Right ventricle myocardium inferior (tissue), 1 donor: ENCODE measurements at regions not wholly inside any gene's neighbourhood (a gene's known extent, or its start where the extent isn't known, plus 50 kb on each side); places are given as distances from the start of the nearest gene placed in this dataset.
"Not testable (repeated sequence)": the region's sequence is repeated elsewhere in the genome, so short reads cannot be mapped to it uniquely, and the experiment has no call there.

Source experiments
- ATAC-seq: fragments of 200-7000 bp; cut with Tn5 transposase; one replicate; pipeline ENCODE4 v1.9.1; 2020; ENCODE audit warnings: mild to moderate bottlenecking, moderate library complexity
- DNase-seq: peaks from one replicate; pipeline ENCODE4 v3.0.0; 2021; ENCODE audit errors: missing footprints
- intact Hi-C: fragments of 100-400 bp; cut with DNase I; formaldehyde crosslinking; loops from one replicate; pipeline ENCODE4 v1.11.0; 2022
- donor health status: DM: no; HTN: yes; CAD: no; lungs with severe emphysema.

DNA sequence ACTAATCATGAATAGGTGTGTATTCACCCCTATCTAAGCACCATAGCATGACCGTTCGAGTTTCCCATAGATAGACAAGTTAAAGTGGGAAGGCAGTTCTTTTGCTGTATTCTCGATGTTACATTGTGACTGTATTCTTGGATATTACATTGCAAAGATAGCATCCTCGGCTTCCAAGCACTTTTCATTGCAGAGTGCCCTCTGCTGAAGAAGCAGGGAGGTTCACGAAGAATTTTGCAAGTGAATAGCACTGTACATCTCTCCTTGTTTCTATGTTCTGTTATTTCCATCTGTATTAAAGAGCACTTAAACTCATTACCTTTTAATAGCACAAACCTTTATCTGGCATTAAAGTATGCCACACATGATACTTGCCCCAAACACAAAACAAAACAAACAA is 426.7 kb upstream of the ARX start:
- no peak for ATAC-seq
- intact Hi-C loops: no loop called here

DNA sequence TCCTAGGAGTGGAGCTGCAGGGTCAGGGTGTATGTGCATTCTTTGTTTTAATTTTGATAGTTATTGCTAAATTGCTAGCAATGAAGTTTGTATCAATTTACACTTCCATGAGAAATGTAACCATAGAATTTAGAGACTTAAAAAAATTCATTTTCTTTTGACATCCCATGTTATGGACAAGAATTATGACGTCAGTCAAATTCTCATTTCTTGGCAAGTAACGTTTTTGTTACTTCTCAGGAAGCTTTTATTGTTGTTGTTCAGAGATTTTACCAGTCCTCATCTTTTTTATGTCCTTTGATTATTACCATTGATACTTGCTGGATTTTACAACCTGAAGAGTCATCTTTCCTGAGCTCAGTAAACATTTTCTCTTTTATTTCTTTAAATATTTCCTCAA is 417.5 kb upstream of the ARX start:
- intact Hi-C loops: no loop called here
- DNase-seq: no peak
- no peak for ATAC-seq

More for the DNA sequence above, 426.7 kb upstream of the ARX start:
- no peak for DNase-seq

DNA sequence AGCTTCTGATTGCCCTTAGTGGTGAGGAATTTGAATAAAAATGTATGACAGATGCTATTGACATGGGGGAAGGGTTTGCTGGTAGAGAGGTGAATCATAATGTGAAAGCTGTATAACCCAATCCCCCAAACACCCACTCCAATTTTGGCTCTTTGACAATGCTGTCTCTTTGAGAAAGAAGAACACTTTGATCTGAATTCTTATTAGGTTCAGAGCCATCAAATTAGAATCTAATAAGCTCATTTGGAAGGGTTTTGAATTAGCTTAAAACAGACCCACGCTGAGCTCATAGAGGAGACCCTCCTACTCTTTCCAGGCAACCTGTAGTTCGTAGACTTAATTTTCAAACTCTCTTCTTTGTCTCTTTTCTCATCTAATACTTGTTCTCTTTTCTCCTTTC is 416.6 kb upstream of the ARX start:
- intact Hi-C loops: no loop called here
- ATAC-seq (no peak), DNase-seq (no peak)

DNA sequence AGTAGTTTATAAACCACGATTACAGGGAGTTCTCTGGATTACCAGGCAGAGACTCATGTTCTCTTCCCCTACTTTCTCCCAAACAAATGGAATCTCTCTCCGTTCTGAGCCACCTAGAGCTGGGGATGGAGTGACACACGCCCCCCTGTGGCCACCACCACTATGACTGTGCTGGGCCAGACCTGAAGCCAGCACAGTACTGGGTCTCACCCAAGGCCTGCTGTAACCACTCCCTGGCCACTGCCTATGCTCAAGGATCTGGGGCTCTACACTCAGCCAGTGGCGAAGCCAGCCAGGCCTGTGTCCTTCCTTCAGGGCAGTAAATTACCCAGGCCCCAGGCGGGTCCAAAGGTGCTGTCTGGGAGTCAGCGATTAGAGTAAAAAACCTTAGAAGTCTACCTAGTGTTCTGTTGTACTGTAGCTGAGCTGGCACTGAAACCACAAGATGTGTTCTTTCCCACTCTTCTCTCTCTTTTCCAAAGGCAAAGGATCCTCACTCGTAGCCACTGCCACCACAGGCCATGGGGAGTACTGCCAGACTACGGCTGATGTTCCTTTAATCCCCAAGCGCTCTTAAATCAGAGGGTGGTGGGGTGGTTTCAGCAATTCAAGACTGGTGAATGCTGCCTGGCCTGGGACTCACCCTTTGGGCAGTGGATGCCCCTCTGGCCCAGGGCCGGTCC is 412.2 kb upstream of the ARX start:
- no peak for ATAC-seq
- no peak for DNase-seq
- intact Hi-C loops: no loop called here

DNA sequence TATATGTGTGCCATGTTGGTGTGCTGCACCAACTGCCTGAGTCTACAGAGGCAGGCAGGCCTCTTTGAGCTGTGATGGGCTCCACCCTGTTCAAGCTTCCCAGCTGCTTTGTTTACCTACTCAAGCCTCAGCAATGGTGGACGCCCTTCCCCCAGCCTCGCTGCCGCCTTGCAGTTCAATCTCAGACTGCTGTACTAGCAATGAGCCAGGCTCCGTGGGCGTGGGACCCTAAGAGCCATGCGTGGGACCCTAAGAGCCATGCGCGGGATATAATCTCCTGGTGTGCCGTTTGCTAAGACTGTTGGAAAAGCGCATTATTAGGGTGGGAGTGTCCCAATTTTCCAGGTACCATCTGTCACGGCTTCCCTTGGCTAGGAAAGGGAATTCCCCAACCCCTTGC is 388.4 kb upstream of the ARX start:
- DNase-seq: peak; percentile 40
- intact Hi-C loops, ATAC-seq: not testable (repeated sequence)

DNA sequence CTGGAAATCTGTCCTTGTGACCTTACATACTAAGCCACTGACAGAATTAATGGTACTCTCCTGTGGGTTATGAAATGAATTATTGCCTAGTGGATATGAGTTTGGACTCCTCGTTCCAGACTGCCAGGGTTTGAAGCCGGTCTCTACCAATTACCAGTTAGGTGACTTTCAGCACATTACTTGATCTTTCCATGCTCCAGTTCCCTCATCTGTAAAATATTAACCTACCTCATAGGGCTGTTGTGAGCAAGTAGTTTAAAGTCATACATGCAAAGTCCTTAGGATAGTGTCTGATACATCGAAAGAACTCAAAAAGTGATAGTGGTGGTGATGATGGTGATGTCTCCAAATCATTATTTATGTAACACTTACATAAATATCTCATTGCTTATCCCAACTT is 373.5 kb upstream of the ARX start:
- no peak for ATAC-seq

DNA sequence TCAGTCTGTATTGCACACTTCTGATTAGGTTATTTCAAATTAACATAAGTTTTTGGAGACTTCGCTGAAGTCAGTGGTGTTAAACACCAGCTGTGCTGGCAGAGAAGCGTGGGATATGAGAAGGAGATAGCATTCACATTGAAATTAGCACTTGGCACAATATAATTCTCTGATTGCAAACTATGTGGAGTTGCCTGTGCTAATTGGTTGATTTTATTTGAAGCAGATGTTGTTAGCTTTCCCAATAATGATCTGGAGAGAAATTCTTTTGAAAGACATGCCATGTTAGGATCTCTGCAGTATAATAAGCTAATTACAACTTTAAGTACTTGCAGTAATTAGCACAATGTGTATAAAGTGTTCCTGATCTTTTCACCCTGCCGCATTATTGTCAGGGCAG is 367.4 kb upstream of the ARX start:
- intact Hi-C loops: no loop called here
- DNase-seq (no peak), ATAC-seq (no peak)

More for the DNA sequence above, 373.5 kb upstream of the ARX start:
- intact Hi-C loops: no loop called here
- DNase-seq: no peak

DNA sequence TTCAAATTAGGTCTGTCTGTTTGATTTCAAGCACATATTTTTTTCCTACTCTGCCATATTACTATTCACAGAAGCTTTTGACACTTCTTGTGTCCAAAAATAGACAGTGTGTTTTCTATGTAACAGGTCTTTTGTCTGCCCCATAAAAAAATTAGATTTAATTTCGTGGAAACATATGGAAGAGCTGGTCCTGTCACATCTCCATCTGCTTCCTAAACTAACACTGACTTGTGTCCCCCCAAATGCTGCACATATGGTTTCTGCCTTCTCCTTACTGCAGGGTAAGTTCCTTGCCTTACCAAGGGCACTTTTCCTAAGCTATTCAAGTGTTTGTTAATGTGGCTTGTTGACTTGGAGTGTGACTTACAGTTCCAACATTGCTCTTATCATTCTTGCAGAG is 340.7 kb upstream of the ARX start:
- intact Hi-C loops: no loop called here

DNA sequence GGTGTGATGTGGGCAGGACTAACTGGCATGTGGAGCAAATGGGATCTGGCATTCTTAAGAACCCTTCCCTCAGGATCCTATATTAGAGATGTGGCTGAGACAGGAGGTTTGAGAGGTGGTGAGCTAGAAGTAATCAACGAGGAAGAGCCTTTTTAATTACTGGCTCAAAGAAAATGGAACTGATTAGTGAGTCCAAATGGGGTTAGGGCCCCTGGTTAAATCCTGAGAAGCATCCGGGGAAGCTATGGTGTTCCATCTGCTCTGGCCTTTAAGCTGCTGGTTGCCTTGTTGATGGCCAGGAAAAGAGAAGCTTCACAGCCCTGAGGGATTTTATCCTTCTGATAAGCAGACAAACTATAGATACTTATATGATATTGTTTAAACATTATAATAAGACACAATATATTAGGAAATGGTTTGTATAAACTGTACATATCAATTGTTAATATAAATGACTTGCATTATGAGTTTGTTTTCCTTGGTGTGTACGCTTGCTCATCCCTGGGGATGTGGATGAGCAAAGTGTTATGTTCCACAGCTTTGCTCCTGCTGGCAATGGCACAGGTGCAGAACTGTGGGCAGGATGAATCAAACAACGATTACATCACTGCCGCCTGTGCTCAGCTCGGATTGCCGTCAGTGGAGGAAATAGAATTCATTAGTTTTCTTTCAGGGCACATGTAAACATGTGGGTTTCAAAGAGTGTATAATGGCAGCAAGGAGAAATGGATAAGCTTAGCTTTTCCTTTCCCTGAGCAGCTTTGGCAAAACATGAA is 328.6 kb upstream of the ARX start:
- ATAC-seq (no peak), DNase-seq (no peak)
- intact Hi-C loops: no loop called here

More for the DNA sequence above, 340.7 kb upstream of the ARX start:
- DNase-seq (no peak), ATAC-seq (no peak)

DNA sequence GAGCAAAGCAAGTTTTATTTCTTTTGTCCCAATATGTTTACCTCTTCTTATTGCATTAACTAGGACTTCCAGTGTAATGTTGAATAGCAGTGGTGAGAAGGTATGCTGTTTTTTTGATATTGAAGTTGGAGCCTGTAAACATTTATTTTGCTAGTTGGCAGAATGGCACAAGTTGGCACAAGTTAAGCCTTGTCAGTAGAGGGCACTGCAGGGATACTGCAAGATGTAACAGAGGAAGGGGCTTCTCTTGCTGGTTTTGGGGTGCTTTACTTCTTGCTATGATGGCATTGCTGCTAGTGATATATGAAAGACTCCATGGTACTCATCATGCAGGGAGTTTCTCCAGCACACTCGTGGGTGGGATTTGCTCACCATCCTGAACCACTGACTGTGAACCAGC is 327.3 kb upstream of the ARX start:
- DNase-seq (no peak), ATAC-seq (no peak)
- intact Hi-C loops: no loop called here

DNA sequence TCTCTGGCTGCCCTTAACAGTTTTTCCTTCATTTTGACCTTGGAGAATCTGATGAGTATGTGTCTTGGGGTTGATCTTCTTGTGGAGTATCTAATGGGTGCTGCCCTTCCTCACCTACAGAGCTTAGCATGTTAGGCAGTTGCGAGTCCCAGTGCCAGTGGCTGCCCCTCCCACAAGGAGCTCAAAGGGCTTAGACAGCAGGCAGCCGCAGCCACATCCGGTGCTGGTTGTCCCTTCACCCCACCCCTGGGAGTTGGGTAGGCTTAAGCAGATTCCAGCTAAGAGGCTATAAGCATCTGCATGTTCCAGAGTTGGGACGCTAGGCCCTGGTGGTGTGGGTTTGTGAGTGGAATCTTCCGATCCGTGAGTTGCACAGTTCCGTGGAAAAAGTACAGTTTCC is 322.1 kb upstream of the ARX start:
- DNase-seq (peak; percentile 41), ATAC-seq (no peak)
- intact Hi-C loops: no loop called here

DNA sequence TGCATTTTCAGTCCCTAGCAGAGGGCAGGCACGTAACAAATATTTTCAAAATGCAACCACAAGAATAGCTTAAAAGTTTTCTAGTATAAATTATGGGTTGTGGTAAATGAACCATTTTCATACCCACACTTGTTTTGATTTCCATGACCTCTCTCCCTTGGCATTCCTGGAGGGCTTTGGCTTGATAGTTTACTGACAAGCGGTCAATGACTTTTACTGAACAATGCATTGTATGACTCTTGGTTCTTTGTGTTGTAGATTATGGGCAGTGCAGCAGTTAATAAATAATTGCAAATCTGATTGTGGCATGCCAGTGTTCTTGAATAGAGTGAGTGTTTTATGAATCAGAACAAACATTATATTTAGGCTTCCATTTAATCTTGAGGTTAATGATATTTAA is 285.2 kb upstream of the ARX start:
- intact Hi-C loops: no loop called here
- no peak for ATAC-seq
- DNase-seq: no peak

DNA sequence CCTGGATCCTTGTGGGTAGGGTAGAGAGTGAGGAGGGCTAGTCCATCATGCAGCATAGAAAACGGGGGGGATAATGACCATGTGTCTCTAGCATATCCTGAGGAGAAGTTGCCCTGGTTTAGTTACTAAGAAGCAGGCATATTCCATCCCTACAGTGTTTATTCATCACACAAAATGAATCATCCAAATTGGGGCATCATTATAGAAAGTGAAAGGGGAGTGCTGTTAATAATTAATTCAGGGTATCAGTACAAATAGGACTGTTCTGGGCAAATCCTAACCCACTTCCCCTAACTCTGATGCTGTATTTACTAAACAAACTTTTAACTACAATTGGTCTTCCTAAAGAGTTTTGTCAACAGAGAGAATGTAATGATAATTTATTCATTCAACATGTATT is 281.1 kb upstream of the ARX start:
- no peak for ATAC-seq
- no peak for DNase-seq

DNA sequence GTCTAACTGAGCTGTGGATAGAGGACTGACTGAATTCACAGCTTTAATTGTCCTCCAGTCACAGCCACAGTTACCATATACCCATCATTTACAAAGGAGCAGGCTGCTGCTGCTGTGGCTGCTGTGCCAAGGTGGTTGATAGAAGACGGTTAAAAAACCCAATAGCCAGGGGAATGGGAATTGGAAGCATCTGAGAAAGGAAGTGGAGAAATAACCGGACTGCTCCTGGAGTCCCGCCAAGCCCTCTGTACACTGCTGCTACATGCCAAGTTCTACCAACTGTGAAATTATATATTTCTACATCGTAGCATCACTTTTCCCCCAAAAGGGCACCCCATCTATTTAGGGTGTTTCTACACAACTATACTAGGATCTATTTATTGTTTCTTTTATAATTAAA is 279.7 kb upstream of the ARX start:
- DNase-seq (no peak), ATAC-seq (no peak)
- intact Hi-C loops: no loop called here

More for the DNA sequence above, 281.1 kb upstream of the ARX start:
- intact Hi-C loops: no loop called here

DNA sequence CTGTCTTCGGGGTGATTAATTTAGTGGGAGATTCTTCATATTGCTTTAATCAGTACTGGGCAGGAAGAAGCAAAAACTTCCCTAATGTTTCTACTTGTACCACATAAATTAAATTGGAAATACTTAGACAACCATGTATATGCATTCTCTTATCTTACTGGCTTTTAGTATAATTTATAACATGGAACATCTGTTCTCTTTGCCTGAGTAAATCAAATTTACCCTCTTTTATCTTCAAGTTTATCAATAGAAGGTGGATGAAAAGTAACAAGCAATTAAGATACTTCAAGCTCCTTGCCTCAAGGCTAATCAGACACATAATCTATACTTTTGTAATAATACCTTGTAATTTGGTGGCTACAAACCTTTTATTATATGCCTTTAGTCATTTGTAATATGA is 274.4 kb upstream of the ARX start:
- no peak for ATAC-seq
- no peak for DNase-seq
- intact Hi-C loops: no loop called here

DNA sequence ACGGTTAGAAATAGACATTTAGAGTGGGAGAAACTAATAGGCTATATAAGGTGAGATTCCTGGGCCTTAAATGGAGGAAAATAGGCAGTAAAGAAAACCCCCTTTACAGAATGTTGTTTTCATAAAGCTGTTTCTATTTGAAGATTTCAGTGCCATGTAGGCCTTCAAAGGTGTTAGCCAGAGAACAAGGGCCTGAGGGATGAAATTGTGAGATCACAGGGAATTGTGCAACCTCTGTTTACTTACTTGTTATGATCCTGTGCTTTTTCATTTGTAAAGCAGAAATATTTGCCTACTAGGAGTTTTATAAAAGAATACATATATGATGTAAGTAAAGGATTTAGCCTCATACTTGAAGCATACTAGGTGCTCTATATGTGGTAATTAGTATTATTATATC is 272.9 kb upstream of the ARX start:
- DNase-seq (no peak), ATAC-seq (no peak)
- intact Hi-C loops: no loop called here

DNA sequence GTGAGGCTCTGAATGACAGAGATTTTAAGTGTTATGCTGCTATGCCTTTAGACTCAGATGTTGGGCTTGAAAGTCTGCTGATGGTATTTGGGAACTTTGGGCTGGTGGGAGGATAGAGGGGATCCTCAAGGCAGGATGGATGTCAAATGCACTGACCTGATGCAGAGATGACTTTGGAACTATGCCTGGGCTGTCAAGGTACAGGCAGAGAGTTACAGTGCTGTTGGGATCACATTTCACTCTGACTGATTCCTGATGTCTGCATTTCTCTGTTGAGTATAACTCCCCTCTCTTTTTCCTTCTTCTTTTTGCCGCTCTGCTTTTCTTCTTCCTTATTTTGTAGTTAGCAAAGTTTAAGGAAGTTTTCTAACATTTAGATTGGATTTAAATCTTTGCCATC is 271.8 kb upstream of the ARX start:
- no peak for DNase-seq
- intact Hi-C loops: no loop called here
- no peak for ATAC-seq

DNA sequence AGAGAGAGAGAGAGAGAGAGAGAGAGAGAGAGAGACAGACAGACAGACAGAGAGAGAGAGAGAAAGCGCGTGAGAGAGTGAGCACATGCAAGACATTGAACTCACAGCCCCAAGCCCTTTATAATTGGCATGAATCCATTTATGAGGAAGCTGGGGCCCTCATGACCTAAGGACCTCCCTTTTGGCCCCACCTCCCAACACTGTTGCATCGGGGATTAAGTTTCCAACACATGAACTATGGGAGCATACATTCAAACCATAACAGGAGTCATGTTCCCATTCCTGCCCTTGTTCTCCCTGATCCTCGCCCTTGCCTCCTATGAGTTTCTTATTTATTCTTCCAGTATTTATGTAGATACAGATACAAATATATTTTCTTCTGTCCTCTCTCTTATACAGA is 269.8 kb upstream of the ARX start:
- DNase-seq: no peak
- no peak for ATAC-seq
- intact Hi-C loops: no loop called here

DNA sequence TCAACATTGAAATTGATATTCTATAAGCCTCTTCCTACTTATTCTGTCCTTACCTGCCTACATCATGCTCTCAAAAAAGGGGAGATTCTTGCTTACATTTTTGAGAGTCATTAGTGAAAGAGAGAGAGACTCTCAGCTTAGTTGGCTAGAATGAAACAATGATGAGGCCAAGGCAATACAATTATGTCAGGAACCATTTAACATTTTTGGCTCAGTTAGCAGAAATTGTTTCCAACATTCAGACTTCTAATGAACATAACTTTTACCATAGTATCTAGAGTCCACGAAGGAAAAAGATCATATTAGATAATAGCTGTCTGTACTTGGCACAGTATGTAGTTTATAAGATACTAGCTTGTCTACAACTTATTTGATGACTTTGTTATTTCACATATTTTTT is 263.7 kb upstream of the ARX start:
- intact Hi-C loops: no loop called here
- ATAC-seq (no peak), DNase-seq (no peak)

DNA sequence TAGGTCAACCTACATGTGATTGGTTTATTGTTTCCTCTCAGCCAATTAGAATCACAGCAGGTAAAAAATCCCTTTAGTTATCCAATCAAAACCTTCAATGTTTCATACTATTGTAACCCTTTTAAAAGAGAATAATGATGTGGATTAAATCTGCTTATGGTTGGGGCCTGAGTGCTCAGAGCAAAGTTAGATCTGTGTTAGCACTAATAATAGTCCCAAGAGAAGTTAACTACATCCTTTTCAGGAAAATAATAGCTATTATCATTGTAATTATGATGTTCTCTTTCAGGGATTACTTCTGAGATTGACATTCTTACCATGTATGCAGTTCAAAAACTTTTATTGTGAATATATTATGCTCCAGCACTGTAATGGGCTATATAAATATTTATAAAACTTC is 262.6 kb upstream of the ARX start:
- no peak for ATAC-seq

DNA sequence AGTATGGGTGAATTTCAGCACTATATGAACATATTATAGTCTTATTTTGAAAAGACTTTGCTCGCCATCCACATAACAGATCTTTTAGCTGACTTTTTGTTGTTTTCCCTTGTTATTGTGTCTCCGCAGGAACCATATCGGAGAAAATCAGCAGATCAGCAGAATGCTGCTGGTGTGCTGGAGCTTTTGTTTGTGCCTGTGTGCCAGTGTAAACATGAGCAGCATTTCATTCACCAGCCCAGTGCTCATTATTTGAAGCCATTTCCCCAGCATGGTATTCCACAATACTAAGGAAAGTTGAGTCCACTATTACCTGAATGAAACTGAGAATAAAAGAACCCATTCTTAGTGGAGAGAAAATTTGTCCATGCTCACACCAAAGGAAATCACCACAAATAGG is 261.8 kb upstream of the ARX start:
- DNase-seq: no peak
- intact Hi-C loops: no loop called here
- ATAC-seq: no peak

More for the DNA sequence above, 262.6 kb upstream of the ARX start:
- no peak for DNase-seq
- intact Hi-C loops: no loop called here
